Islet of Langerhans (tissue), 1 donor: ENCODE measurements at regions not wholly inside any gene's neighbourhood (a gene's known extent, or its start where the extent isn't known, plus 50 kb on each side); places are given as distances from the start of the nearest gene placed in this dataset.
"Not testable (repeated sequence)": the region's sequence is repeated elsewhere in the genome, so short reads cannot be mapped to it uniquely, and the experiment has no call there.

Experiments used
- FAIRE-seq: peaks from one replicate; lab custom pipeline; 2011; peaks lifted over from hg19 to GRCh38; lab: Jason Lieb, UNC

- FAIRE-seq, result no peak
Observed at GRCh38 chr3:72274493-72275330, 489.8 kb upstream of the PROK2 start.

DNA sequence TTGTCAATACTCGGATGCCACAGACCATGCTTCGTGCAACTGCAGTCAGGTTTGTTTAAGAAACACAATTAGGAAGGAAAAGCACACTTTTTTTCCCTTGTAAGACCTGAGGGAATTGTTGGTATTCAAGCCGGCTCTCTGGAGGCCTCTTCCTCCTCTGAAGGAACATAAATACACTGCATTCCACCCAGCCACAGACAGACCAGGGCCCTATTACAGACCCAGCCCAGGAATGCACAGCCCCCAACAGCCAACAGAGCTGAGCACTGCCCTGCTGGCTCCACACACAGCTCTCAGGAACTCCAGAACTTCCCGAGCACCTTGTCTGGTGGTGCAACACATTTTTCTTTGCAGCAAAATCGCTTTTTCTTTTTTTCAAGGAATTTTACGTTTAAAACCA, 488.7 kb upstream of the PROK2 start:
- FAIRE-seq, result no peak

DNA sequence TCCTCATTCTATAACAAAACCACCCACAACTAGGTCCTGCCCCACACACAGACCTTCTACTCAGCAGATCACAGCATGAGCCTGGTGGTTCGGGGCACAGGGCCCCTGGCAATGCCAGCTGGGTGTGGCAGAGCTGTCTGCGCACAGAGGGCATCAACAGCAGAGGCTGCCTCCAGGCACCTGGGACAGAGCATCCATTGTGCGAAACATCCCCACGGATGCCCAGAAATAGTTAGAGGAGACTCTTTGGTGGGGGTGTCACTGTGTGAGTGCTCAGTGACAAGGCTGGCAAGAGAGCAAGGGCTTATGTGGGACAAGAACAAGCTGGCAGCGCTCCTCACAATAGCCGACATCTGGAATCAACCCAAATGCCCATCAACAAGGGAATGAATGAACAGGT, 487.4 kb upstream of the PROK2 start:
- no peak for FAIRE-seq

DNA sequence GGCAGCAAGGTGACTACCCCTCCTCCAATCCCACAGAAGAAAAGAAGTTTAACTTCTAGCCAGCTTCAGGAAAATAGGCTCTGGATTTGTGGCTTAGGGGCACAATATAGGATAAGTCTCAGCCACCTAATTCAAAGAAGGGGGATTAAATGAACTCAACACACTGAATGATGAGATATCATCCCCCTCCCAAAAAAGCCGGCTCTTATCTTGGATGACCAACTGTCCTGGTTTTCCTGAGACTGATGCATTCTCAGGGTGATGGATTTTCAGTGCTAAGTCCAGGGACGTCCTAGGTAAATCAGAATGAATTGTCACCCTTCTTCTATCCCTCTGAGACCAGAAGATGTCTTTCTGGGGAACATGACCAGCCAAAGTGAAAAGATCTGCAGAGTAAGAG, 487.0 kb upstream of the PROK2 start:
- FAIRE-seq, result no peak

DNA sequence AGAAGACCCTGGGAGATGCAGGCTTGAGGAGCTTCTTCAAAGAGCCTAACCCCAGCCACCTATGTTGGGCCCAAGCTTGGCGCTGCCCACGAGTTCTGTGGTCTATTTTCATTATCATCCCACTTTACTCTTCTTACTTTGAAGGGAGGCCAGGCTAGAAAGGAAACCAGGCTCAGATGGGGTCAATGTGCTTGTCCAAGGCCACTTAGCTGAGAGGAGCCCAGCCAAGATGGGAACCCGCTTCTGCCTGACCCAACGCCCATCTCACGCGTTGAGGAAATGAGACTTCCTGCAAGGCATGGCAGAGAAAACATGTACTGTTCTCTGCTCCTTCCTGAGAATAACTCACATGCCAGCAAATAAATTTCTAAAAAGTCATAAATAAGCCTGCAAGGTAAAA, 486.3 kb upstream of the PROK2 start:
- no peak for FAIRE-seq

DNA sequence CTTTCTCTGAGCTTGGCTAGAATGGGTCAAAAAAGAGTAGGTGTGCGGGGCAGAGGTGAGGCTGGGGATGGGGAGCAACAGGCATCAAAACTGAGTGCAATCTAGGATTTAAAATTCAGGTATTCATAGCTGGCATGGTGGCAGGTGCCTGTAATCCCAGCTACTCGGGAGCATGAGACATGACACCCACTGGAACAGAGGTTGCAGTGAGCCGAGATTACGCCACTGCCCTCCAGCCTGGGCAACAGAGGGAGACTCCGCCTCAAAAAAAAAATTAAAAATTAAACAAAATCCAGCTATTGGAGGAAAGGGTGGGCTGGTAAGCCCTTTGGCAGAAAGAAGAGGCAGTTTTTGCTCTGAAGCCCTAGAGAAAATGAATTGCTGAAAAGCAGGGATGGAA, 485.8 kb upstream of the PROK2 start:
- no peak for FAIRE-seq

DNA sequence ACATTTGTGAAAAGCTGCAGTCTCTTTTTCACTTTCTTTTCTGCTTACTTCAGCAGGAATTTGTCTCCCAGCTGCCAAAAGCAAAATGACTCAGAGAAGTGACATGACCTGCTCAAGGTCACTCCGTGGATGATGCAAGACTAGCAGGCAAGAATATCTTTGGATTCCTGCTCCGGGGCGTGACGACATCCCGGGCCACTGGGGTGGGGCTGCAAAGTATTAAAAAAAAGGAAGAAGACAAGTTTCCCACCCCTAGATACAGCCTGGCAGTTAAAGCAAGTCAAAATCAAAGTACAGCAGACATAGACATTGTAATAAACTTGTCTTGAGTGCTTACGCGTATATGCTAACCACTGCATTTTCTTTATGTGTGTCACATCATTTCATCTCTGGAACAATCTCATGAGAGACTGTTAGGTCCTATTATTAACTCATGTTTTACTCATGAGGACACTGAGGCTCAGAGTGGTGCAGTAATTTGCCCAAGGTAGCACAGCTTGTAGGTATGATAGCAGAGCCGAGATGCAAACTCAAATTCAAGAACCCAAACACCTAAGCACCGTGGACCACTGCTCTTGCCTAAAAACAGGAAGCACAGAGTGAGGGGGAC, 485.2 kb upstream of the PROK2 start:
- no peak for FAIRE-seq

- no peak for FAIRE-seq
Observed at GRCh38 chr3:72269475-72269874, 484.5 kb upstream of the PROK2 start.

DNA sequence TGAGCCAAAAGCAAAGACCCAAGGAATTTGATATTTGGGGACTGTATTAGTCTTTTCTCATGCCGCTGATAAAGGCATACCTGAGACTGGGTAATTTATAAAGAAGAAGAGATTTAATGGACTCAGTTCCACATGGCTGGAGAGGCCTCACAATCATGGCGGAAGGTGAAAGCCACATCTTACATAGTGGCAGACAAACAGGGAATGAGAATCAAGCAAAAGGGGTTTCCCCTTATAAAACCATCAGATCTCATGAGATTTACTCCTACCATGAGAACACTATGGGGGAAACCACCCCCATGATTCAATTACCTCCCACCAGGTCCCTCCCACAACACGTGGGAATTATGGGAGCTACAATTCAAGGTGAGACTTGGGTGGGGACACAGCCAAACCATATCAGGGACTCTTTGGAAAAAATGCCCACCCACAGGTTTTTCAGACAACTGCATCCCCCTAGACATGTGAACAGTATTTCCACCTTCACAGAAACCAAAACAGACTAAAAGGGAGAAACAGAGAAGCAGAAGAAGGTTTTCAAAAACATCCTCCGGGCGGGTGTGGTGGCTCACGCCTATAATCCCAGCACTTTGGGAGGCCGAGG, 482.1 kb upstream of the PROK2 start:
- not testable (repeated sequence) for FAIRE-seq

GRCh38 chr3:72266016-72266370, 481.0 kb upstream of the PROK2 start:
- no peak for FAIRE-seq

DNA sequence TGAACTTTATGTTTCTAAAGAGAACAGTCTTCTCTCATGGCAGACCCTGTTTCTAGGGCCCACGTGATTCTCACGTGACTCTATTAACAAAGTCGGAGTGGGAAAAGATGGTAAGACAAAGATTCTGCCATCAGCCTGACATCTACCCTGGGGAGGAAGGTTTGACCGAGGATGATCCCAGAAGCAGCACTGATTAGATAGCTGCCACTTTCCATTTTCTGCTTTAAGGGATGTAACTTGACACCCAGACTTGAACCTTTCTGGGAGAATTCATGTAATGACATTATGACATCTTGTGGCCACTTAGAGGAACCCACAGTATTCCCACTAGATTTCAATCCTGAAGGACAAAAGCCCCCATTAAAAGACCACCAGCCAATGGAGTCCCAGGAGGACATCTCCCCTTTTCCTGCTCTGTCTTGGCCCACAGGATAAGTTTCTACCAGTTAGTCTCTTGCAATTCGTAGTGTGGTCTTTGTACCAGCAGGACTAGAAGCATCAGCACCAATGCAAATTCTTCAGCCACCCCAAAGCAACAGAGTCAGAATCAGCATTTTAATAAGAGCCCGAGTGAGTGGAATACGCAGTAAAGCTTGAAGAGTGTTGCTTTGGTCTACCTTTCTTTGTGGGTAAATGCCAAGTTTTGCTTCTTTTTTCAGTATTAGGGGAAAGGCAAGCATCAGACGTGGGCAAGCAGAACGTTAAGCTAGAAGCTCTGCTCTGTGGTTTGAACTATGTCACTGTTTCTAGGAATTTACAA, 480.5 kb upstream of the PROK2 start:
- peak; percentile 43 for FAIRE-seq

GRCh38 chr3:72263223-72263990, 478.5 kb upstream of the PROK2 start:
- FAIRE-seq, result no peak

- no peak for FAIRE-seq
Observed at GRCh38 chr3:72262736-72263135, 477.8 kb upstream of the PROK2 start.

DNA sequence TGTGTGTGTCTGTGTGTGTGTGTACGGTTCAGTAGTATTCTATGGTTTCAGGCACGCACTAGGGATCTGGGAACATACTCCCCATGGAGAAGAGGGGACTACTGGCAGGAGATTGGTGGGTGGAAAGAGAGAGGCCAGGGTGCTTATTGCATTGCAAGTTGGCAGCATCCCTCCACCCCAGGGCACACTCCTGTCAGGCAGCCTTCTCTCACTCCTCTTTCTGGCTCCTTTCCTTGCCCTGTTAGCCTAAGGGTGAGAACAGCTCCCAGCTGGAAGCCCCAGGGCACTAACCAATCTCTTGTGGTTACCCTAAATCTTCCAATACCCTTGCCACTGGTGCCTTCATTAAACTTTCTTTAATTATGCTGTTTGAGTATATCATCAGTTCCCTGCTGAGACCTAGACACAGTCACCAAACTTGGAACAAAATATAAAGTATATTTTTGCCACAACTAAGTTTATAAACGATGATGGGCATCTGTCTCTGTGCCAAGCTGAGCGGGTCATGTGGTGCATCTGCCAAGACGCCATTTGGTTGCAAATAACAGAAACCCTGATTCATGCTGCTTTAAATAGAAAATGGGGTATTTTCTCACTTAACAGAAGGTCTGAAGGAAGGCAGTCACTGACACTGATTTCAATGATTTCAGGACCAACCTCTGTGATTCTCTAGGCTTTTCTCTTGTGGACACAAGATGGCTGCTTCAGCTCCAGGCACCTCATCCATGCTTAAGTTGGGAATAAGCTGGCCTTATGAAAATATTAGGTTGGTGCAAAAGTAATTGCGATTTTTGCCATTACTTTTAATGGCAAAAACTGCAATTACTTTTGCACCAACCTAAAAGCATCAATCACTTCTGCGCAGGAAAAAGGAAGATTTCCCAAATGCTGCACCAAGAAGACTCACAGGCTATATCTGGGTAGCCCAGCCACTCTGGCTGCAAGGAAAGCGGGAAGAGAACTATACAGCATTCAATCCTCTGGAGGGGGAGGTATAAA, 476.9 kb upstream of the PROK2 start:
- FAIRE-seq, result no peak

- no peak for FAIRE-seq
Observed at GRCh38 chr3:72260588-72260910, 475.6 kb upstream of the PROK2 start.

GRCh38 chr3:72259755-72260587, 475.0 kb upstream of the PROK2 start:
- no peak for FAIRE-seq

GRCh38 chr3:72258361-72259141, 473.6 kb upstream of the PROK2 start:
- FAIRE-seq, result no peak

GRCh38 chr3:72257738-72258137, 472.8 kb upstream of the PROK2 start:
- FAIRE-seq, result no peak

GRCh38 chr3:72257203-72257602, 472.3 kb upstream of the PROK2 start:
- FAIRE-seq, result no peak
